ENCODE measurements at regions not wholly inside any gene's neighbourhood (a gene's known extent, or its start where the extent isn't known, plus 50 kb on each side); places are given as distances from the start of the nearest gene placed in this dataset.

- TF ChIP-seq CTCF (conservative IDR thresholded peaks at IDR 0.05 in 1 of 2, IDR thresholded peaks at IDR 0.05 in 1 of 2; ENCODE audit: extremely low read depth in 1 of 2, insufficient read depth in 1 of 2, low read depth in 1 of 2, low read length in 2 of 2), result no peak
- TF ChIP-seq EZH2 (IDR thresholded peaks at IDR 0.05; ENCODE audit: borderline replicate concordance, low read length), result no peak
These were observed 689.0 kb downstream of the PLOD2 start for GRCh38 chr3:145471976-145472375.
